DND-41 (cell line): ENCODE measurements at regions not wholly inside any gene's neighbourhood (a gene's known extent, or its start where the extent isn't known, plus 50 kb on each side); places are given as distances from the start of the nearest gene placed in this dataset.

Experiments used
- ATAC-seq: fragments of 200-7000 bp; cut with Tn5 transposase; 3 replicates; pipeline ENCODE4 v1.9.1; 2021; ENCODE audit warnings: low read depth; ENCODE audit not compliant: insufficient read depth
- DNase-seq: peaks from one replicate; pipeline ENCODE4 v3.0.0-alpha.2; 2020
- H2AFZ ChIP-seq: 2 replicates; pipeline ENCODE4 v1.6.0; 2012; ENCODE audit warnings: low read depth, low read length
- H3K27ac ChIP-seq: 2 replicates; pipeline ENCODE4 v1.5.1; 2012; ENCODE audit warnings: low read length, inconsistent platforms
- H3K27me3 ChIP-seq: fragments of 200-600 bp; sonication (generic); 2 replicates; pipeline ENCODE4 v1.6.0; 2012; ENCODE audit warnings: low read length, mild to moderate bottlenecking, inconsistent platforms; ENCODE audit not compliant: insufficient read depth, poor library complexity
- H3K36me3 ChIP-seq: 2 replicates; pipeline ENCODE4 v1.5.1; 2012; ENCODE audit warnings: low read length, inconsistent platforms; ENCODE audit not compliant: insufficient read depth
- H3K4me1 ChIP-seq: 2 replicates; pipeline ENCODE4 v1.5.1; 2012; ENCODE audit warnings: mild to moderate bottlenecking, low read length; ENCODE audit not compliant: insufficient read depth
- H3K4me2 ChIP-seq: 2 replicates; pipeline ENCODE4 v1.6.0; 2012; ENCODE audit warnings: mild to moderate bottlenecking, moderate library complexity, low read length, inconsistent platforms; ENCODE audit not compliant: insufficient read depth
- H3K4me3 ChIP-seq, 2 experiments: fragments of 200-600 bp in 1 of 2; shearing (Covaris generic) in 1 of 2; 2 replicates each; pipeline ENCODE4 v1.5.1; 2012 to 2016; ENCODE audit warnings: inconsistent platforms in 2 of 2, low read length in 2 of 2, mild to moderate bottlenecking in 2 of 2, low read depth in 1 of 2, moderate library complexity in 1 of 2
- H3K79me2 ChIP-seq: 2 replicates; pipeline ENCODE4 v1.6.0; 2012; ENCODE audit warnings: low read length, inconsistent platforms; ENCODE audit not compliant: insufficient read depth
- H3K9ac ChIP-seq: 2 replicates; pipeline ENCODE4 v1.6.0; 2012; ENCODE audit warnings: low read depth, mild to moderate bottlenecking, inconsistent platforms, low read length, moderate library complexity
- H3K9me3 ChIP-seq: 2 replicates; pipeline ENCODE4 v1.5.1; 2012; ENCODE audit warnings: low read length, moderate library complexity, mild to moderate bottlenecking, inconsistent platforms; ENCODE audit not compliant: insufficient read depth, severe bottlenecking
- H4K20me1 ChIP-seq: 2 replicates; pipeline ENCODE4 v1.6.0; 2012; ENCODE audit warnings: low read length; ENCODE audit not compliant: insufficient read depth
- CTCF ChIP-seq: IDR thresholded peaks from 2 replicates; pipeline ENCODE4 v1.5.1; 2012; ENCODE audit warnings: borderline replicate concordance, low read length, moderate library complexity, mild to moderate bottlenecking; ENCODE audit not compliant: poor library complexity, severe bottlenecking; ENCODE audit errors: extremely low read depth
- EZH2 ChIP-seq: IDR thresholded peaks from 3 replicates; pipeline ENCODE4 v1.6.1; 2012; ENCODE audit warnings: borderline replicate concordance, low read depth, mild to moderate bottlenecking, moderate library complexity, low read length, inconsistent platforms; ENCODE audit not compliant: severe bottlenecking

GRCh38 chr9:113651896-113652295 is 188.4 kb downstream of the RGS3 start:
- no peak for ATAC-seq
- H3K27me3 ChIP-seq: no peaks in the 10 kb centered on the region
- H4K20me1 ChIP-seq: no peaks in the 10 kb centered on the region
- no peak for TF ChIP-seq EZH2
- no peak for TF ChIP-seq CTCF
- peaks cover 4% of the 10 kb centered on the region; the same call in 1 of the 2 replicates for H3K4me1 ChIP-seq
- H3K36me3 ChIP-seq: no peaks in the 10 kb centered on the region
- H3K79me2 ChIP-seq: no peaks in the 10 kb centered on the region
- no peaks in the 10 kb centered on the region for H3K9me3 ChIP-seq
- H3K4me2 ChIP-seq: no peak overlapping the region
- H3K4me3 ChIP-seq: no peak overlapping the region
- H3K9ac ChIP-seq: no peak overlapping the region
- no peak for DNase-seq
- H2AFZ ChIP-seq: no peak overlapping the region
- H3K27ac ChIP-seq: no peak overlapping the region

- Histone ChIP-seq H4K20me1 (no peaks in the 10 kb centered on the region), H3K27ac (no peak overlapping the region), H3K27me3 (no peaks in the 10 kb centered on the region), H3K9me3 (no peaks in the 10 kb centered on the region), H3K36me3 (no peaks in the 10 kb centered on the region), H3K9ac (no peak overlapping the region), H3K79me2 (no peaks in the 10 kb centered on the region), H3K4me3 (no peak overlapping the region), H2AFZ (no peak overlapping the region), H3K4me1 (peaks cover 4% of the 10 kb centered on the region; the same call in 1 of the 2 replicates), H3K4me2 (no peak overlapping the region)
- ATAC-seq (no peak), DNase-seq (no peak)
- TF ChIP-seq CTCF: no peak
- no peak for TF ChIP-seq EZH2
These were observed 189.0 kb downstream of the RGS3 start for GRCh38 chr9:113652355-113653152.

- TF ChIP-seq EZH2 (no peak), CTCF (no peak)
- no peak overlapping the region for H2AFZ ChIP-seq
- no peak overlapping the region for H3K9ac ChIP-seq
- ATAC-seq (no peak), DNase-seq (no peak)
- H3K9me3 ChIP-seq: no peaks in the 10 kb centered on the region
- H3K27me3 ChIP-seq: no peaks in the 10 kb centered on the region
- H3K4me3 ChIP-seq: no peak overlapping the region
- H4K20me1 ChIP-seq: no peaks in the 10 kb centered on the region
- no peaks in the 10 kb centered on the region for H3K36me3 ChIP-seq
- no peaks in the 10 kb centered on the region for H3K79me2 ChIP-seq
- H3K27ac ChIP-seq: no peak overlapping the region
- H3K4me1 ChIP-seq: peaks cover 4% of the 10 kb centered on the region; the same call in 1 of the 2 replicates
- H3K4me2 ChIP-seq: no peak overlapping the region
These were observed 190.4 kb downstream of the RGS3 start for GRCh38 chr9:113653746-113654604.
